Calu3 (cell line): ENCODE measurements at regions not wholly inside any gene's neighbourhood (a gene's known extent, or its start where the extent isn't known, plus 50 kb on each side); places are given as distances from the start of the nearest gene placed in this dataset.

Experiments used
- BruUV-seq: library from RNA; stranded (reverse); fragments of 400-500 nt; replicated peaks from 2 replicates; lab custom pipeline; 2021; lab: Mats Ljungman, UMichigan
- CTCF ChIA-PET: fragments of 300-600 bp; sonication (Branson Sonifier 250); formaldehyde crosslinking; loops from one replicate; lab custom pipeline; 2022; ENCODE audit warnings: antibody characterized with exemption; lab: Charles Lee
- DNase-seq: peaks from one replicate; pipeline ENCODE4 v3.0.0; 2022
- H3K27ac Mint-ChIP-seq: one replicate; pipeline ENCODE4 v1.8.0; 2022; ENCODE audit warnings: mixed read lengths; ENCODE audit not compliant: unreplicated experiment
- H3K27me3 Mint-ChIP-seq: one replicate; pipeline ENCODE4 v1.8.0; 2022; ENCODE audit warnings: mixed read lengths; ENCODE audit not compliant: unreplicated experiment
- H3K36me3 Mint-ChIP-seq: one replicate; pipeline ENCODE4 v1.8.0; 2022; ENCODE audit warnings: mild to moderate bottlenecking, moderate library complexity, mixed read lengths; ENCODE audit not compliant: insufficient read depth, unreplicated experiment
- H3K4me1 Mint-ChIP-seq: one replicate; pipeline ENCODE4 v1.8.0; 2022; ENCODE audit warnings: mild to moderate bottlenecking, low read depth, mixed read lengths; ENCODE audit not compliant: unreplicated experiment
- H3K4me3 Mint-ChIP-seq: one replicate; pipeline ENCODE4 v1.8.0; 2022; ENCODE audit warnings: mild to moderate bottlenecking, low read depth, moderate library complexity, mixed read lengths; ENCODE audit not compliant: unreplicated experiment
- H3K9me3 Mint-ChIP-seq: one replicate; pipeline ENCODE4 v1.8.0; 2022; ENCODE audit warnings: low read depth, mixed read lengths; ENCODE audit not compliant: unreplicated experiment
- intact Hi-C: fragments of 100-400 bp; cut with micrococcal nuclease; formaldehyde crosslinking; loops from one replicate; pipeline ENCODE4 v1.10.0; 2022; ENCODE audit not compliant: unreplicated experiment
- TF ChIP-seq, protein P1 (sequence below): fragments of 200-600 bp; IDR thresholded peaks from one replicate; pipeline ENCODE4 v1.8.0; 2022; ENCODE audit warnings: antibody characterized with exemption; ENCODE audit not compliant: unreplicated experiment

DNA sequence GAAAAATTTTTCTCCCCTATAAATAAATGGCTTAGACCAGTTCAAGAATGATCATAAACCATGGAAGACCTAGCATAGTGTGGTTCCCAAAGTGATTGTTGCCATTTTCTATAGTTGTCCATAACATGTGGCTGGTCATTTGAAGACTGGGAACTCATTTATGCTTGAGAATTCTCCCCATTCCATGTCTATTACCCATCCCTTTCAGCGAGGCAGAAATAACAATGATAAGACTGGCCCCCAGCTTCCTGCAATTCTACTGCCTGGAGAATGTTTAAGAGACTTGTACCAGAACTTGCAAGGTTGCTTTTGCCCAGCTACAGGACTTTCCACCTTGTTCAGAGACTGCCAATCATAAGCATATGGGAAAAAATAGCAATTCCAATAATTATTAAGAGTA is 146.5 kb upstream of the CDH11 start:
- H3K27me3 Mint-ChIP-seq: no peaks in the 10 kb centered on the region
- no peak overlapping the region for H3K4me3 Mint-ChIP-seq
- H3K36me3 Mint-ChIP-seq: no peaks in the 10 kb centered on the region
- H3K4me1 Mint-ChIP-seq: no peaks in the 10 kb centered on the region
- CTCF ChIA-PET: no interaction called here
- BruUV-seq: no TSS peak
- no peak for DNase-seq
- peaks cover 13% of the 10 kb centered on the region for H3K9me3 Mint-ChIP-seq
- intact Hi-C loops: no loop called here
- H3K27ac Mint-ChIP-seq: no peak overlapping the region
- TF ChIP-seq, protein P1, sequence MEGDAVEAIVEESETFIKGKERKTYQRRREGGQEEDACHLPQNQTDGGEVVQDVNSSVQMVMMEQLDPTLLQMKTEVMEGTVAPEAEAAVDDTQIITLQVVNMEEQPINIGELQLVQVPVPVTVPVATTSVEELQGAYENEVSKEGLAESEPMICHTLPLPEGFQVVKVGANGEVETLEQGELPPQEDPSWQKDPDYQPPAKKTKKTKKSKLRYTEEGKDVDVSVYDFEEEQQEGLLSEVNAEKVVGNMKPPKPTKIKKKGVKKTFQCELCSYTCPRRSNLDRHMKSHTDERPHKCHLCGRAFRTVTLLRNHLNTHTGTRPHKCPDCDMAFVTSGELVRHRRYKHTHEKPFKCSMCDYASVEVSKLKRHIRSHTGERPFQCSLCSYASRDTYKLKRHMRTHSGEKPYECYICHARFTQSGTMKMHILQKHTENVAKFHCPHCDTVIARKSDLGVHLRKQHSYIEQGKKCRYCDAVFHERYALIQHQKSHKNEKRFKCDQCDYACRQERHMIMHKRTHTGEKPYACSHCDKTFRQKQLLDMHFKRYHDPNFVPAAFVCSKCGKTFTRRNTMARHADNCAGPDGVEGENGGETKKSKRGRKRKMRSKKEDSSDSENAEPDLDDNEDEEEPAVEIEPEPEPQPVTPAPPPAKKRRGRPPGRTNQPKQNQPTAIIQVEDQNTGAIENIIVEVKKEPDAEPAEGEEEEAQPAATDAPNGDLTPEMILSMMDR: no peak

DNA sequence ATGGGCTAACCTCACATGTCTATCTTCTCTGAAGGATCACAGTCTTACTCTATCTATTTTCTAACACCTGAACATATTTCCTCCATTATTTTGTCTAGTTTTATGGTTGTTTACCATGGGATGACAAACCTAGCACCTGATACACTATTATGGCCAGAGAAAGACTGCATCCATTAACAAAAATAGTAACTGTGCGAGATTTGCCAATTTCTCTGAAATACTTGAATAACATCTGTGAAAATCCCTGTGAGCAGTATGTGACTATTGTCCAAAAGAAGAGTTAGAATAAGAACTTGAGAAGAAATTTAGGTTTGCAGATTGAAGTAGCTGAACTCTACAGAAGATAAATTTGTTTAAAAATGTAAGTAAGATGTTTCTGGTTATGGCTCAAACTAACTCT is 142.0 kb upstream of the CDH11 start:
- H3K27ac Mint-ChIP-seq: no peak overlapping the region
- intact Hi-C loops: no loop called here
- no TSS peak for BruUV-seq
- TF ChIP-seq, protein P1: no peak
- no peaks in the 10 kb centered on the region for H3K36me3 Mint-ChIP-seq
- CTCF ChIA-PET: no interaction called here
- no peaks in the 10 kb centered on the region for H3K27me3 Mint-ChIP-seq
- no peak overlapping the region for H3K4me3 Mint-ChIP-seq
- peaks cover 18% of the 10 kb centered on the region for H3K9me3 Mint-ChIP-seq
- H3K4me1 Mint-ChIP-seq: no peaks in the 10 kb centered on the region
- DNase-seq: no peak

DNA sequence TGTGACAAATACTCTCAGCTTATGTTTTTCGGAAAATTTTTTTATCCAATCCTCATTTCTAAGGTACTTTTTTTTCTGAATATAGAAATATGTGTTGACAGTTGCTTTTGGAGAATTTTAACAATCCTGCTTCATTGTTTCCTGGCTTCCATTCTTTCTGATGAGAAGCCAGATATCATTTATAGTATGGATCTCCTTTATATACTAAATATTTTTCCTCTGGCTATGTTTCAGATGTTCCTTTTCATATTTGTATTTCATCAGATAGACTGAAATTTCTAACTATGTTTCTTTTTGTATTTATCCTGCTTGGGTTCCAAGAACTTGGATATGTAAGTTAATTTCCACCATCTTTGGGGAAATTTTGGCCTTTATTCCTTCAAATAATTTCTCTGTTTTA is 138.9 kb upstream of the CDH11 start:
- no peaks in the 10 kb centered on the region for H3K36me3 Mint-ChIP-seq
- no peak overlapping the region for H3K27ac Mint-ChIP-seq
- H3K27me3 Mint-ChIP-seq: no peaks in the 10 kb centered on the region
- peaks cover 23% of the 10 kb centered on the region for H3K9me3 Mint-ChIP-seq
- TF ChIP-seq, protein P1: no peak
- CTCF ChIA-PET: no interaction called here
- no peaks in the 10 kb centered on the region for H3K4me1 Mint-ChIP-seq
- no TSS peak for BruUV-seq
- intact Hi-C loops: no loop called here
- no peak for DNase-seq
- H3K4me3 Mint-ChIP-seq: no peak overlapping the region

DNA sequence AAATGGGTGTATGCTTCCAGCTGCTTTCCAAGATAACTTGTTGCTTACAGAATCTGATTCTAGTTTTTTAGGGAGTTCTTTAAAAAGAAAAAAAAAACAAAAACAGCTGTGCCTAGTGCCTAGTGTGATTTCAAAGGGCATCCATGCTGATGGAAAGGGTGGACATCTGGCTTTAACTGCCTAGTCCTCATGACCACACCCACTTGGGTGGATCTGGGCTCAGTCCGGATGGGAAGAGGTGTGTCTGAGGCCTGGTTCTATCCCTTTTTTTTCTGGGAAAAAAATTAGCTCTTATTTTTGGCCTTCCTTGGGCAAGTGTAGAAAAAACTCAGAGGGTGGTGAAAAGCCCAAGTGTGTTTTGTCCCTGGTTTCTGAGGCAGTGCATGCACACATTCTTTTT is 132.3 kb upstream of the CDH11 start:
- CTCF ChIA-PET: no interaction called here
- intact Hi-C loops: no loop called here
- Mint-ChIP-seq H3K27me3 (no peaks in the 10 kb centered on the region), H3K4me3 (no peak overlapping the region), H3K36me3 (no peaks in the 10 kb centered on the region), H3K4me1 (no peaks in the 10 kb centered on the region), H3K27ac (no peak overlapping the region), H3K9me3 (peaks cover 10% of the 10 kb centered on the region)
- no TSS peak for BruUV-seq
- TF ChIP-seq, protein P1: no peak
- no peak for DNase-seq
